ENCODE measurements at regions not wholly inside any gene's neighbourhood (a gene's known extent, or its start where the extent isn't known, plus 50 kb on each side); places are given as distances from the start of the nearest gene placed in this dataset.

DNA sequence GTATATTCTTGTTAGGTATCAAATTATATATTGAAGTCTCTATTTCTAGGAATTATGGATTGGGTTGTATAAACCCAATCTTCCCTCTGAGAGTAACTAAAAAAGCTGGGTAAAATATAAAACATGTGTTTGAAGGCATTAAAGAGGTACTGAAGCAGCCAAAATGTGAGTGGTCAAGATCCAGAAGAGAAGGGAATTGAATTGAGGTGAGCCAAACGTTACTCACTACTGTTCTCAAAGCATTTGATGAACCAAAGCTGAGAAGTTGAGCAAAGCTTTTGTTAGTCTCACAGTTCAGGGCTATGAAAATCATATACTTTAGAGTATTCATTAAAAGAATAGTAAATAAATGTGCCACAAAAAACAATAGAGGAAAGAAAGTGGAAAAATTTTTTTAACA lies 365.8 kb downstream of the BCKDHB start:
- CTCF ChIA-PET: no interaction called here
- POLR2A ChIA-PET: no interaction called here
- no peak for TF ChIP-seq CTCF (IDR thresholded peaks at IDR 0.05; ENCODE audit: control extremely low read depth, extremely low read depth, low read depth, missing control alignments)
- DNase-seq (ENCODE audit: extremely low spot score): no peak

GRCh38 chr6:80469977-80470376 lies 363.5 kb downstream of the BCKDHB start:
- POLR2A ChIA-PET: no interaction called here
- no peak for DNase-seq (ENCODE audit: extremely low spot score)
- CTCF ChIA-PET: no interaction called here
- TF ChIP-seq CTCF (IDR thresholded peaks at IDR 0.05; ENCODE audit: control extremely low read depth, extremely low read depth, low read depth, missing control alignments): no peak

- CTCF ChIA-PET: no interaction called here
- no peak for TF ChIP-seq CTCF (IDR thresholded peaks at IDR 0.05; ENCODE audit: control extremely low read depth, extremely low read depth, low read depth, missing control alignments)
- no peak for DNase-seq (ENCODE audit: extremely low spot score)
- POLR2A ChIA-PET: no interaction called here
Measured at GRCh38 chr6:80468398-80468797, 361.9 kb downstream of the BCKDHB start.

GRCh38 chr6:80467408-80467807 lies 360.9 kb downstream of the BCKDHB start:
- ChIA-PET POLR2A (no interaction called here), CTCF (interaction anchor here (1.1 kb wide), 1 partner anchor 11 kb away, joined by 3 read pairs; no protein-coding TSS in a partner anchor)
- no peak for DNase-seq (ENCODE audit: extremely low spot score)
- TF ChIP-seq CTCF (IDR thresholded peaks at IDR 0.05; ENCODE audit: control extremely low read depth, extremely low read depth, low read depth, missing control alignments): no peak

- POLR2A ChIA-PET: no interaction called here
- DNase-seq (ENCODE audit: extremely low spot score): no peak
- no peak for TF ChIP-seq CTCF (IDR thresholded peaks at IDR 0.05; ENCODE audit: control extremely low read depth, extremely low read depth, low read depth, missing control alignments)
- CTCF ChIA-PET: interaction anchor here (1.1 kb wide), 2 partner anchors 9 to 10 kb away, joined by 3 read pairs; no protein-coding TSS in a partner anchor
Measured at GRCh38 chr6:80466981-80467380, 360.5 kb downstream of the BCKDHB start.

GRCh38 chr6:80465513-80465912 lies 359.0 kb downstream of the BCKDHB start:
- POLR2A ChIA-PET: no interaction called here
- TF ChIP-seq CTCF (IDR thresholded peaks at IDR 0.05; ENCODE audit: control extremely low read depth, extremely low read depth, low read depth, missing control alignments): no peak
- DNase-seq (ENCODE audit: extremely low spot score): no peak
- CTCF ChIA-PET: interaction anchor here (1.3 kb wide), 1 partner anchor 10 kb away, joined by 3 read pairs; no protein-coding TSS in a partner anchor

DNA sequence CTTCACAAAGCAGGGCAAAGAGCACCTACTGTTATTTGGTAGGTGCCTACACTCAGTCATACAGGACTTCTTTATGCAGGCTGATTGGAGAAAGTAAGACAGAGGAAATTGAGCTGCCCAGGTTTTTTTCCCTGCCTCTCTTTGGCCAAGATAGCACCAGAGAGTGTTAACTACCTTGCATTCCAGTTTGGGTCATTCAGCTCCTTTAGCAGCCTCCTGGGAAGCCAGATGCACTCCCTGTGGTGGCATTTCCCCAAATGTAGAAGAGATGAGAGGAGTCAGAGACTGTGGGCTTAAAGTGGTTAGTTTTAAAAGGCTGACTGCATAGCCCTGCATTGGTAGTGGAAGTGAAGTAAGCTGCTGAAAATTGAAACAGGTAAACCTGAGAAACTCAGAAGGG lies 358.4 kb downstream of the BCKDHB start:
- no peak for DNase-seq (ENCODE audit: extremely low spot score)
- TF ChIP-seq CTCF (IDR thresholded peaks at IDR 0.05; ENCODE audit: control extremely low read depth, extremely low read depth, low read depth, missing control alignments): no peak
- CTCF ChIA-PET: interaction anchor here (1.3 kb wide), 1 partner anchor 9 kb away, joined by 3 read pairs; no protein-coding TSS in a partner anchor
- POLR2A ChIA-PET: no interaction called here

Measured in GM10248 (cell line).